Pancreas (tissue), 10 donors: ENCODE measurements at regions not wholly inside any gene's neighbourhood (a gene's known extent, or its start where the extent isn't known, plus 50 kb on each side); places are given as distances from the start of the nearest gene placed in this dataset.

Experiments used
- ATAC-seq, 4 donors: fragments of 200-7000 bp; cut with Tn5 transposase; one replicate each; pipeline versions ENCODE4 v1.8.0 to v1.9.1; 2020; ENCODE audit warnings: mild to moderate bottlenecking in 4 of 4, moderate library complexity in 4 of 4
- DNase-seq, 6 donors: peaks; one replicate each; pipeline ENCODE4 v3.0.0-alpha.2; 2020
- FAIRE-seq: peaks from 2 replicates; lab custom pipeline; 2012; peaks lifted over from hg19 to GRCh38; lab: Jason Lieb, UNC
- H3K27ac ChIP-seq, 4 donors: fragments of 200-600 bp; sonication (generic); 1 replicate in 3 of 4; 2 replicates in 1 of 4; pipeline versions ENCODE4 v1.5.0 to v1.8.0; 2020
- H3K27me3 ChIP-seq, 4 donors: fragments of 200-600 bp; one replicate each; pipeline ENCODE4 v1.8.0; 2021
- H3K36me3 ChIP-seq, 3 donors: fragments of 200-600 bp; sonication (generic) in 1 of 3; one replicate each; pipeline versions ENCODE4 v1.5.0 to v1.8.0; 2020 to 2021
- H3K4me1 ChIP-seq, 3 donors: fragments of 200-600 bp; one replicate each; pipeline ENCODE4 v1.8.0; 2021
- H3K4me3 ChIP-seq, 4 donors: fragments of 200-600 bp; sonication (generic) in 2 of 4; one replicate each; pipeline versions ENCODE4 v1.5.0 to v1.8.0; 2020 to 2021
- H3K9me3 ChIP-seq, 4 donors: fragments of 200-600 bp; one replicate each; pipeline ENCODE4 v1.8.0; 2021
- CTCF ChIP-seq, 4 donors: fragments of 200-600 bp; sonication (generic) in 3 of 4; IDR thresholded peaks; one replicate each; pipeline versions ENCODE4 v1.5.0 to v1.8.0; 2021; ENCODE audit warnings: antibody characterized with exemption in 4 of 4
- WGBS, 2 donors: extraction: QIAGEN DNeasy Blood & Tissue Kit; methylation state at CpG; one replicate each; pipeline ENCODE4 v1.1.7; 2013; 5-methylcytosine and 5-hydroxymethylcytosine counted together
- intact Hi-C, 3 donors: fragments of 100-400 bp; cut with DNase I; formaldehyde crosslinking; loops; one replicate each; pipeline versions ENCODE4 v1.11.1 to v1.14.2; 2022
- donor health status: healthy with polysubstance abuse.
- donor health status: DM: no; HTN: no; CAD: no; lungs with moderate emphysema.
- donor health status: DM: no; HTN: no; CAD: no.
- donor health status: control.
- donor health status: control.
- donor health status: Bipolar disorder and iron deficiency.
- donor health status: DM: yes; HTN: yes; CAD: no.
- donor health status: DM: no; HTN: no; CAD: no.
- donor health status: DM: no; HTN: no; CAD: no.
- donor health status: DM: yes; HTN: yes; CAD: no.

GRCh38 chr3:94459167-94459566 is 396.3 kb downstream of the NSUN3 start:
- intact Hi-C loops, result no loop called here
- 61 to 84% methylated on average over 1 of the region's 1 CpG for WGBS, 2 donors
- no peak for DNase-seq
- H3K9me3 ChIP-seq, result no peaks in the 10 kb centered on the region
- H3K36me3 ChIP-seq, result no peaks in the 10 kb centered on the region
- H3K4me1 ChIP-seq, result no peaks in the 10 kb centered on the region
- no peak overlapping the region for H3K27ac ChIP-seq
- no peak overlapping the region for H3K4me3 ChIP-seq
- TF ChIP-seq CTCF (IDR thresholded peaks at IDR 0.05), result no peak
- no peak for FAIRE-seq
- ATAC-seq, result no peak
- H3K27me3 ChIP-seq, result no peaks in the 10 kb centered on the region

- TF ChIP-seq CTCF (IDR thresholded peaks at IDR 0.05), result no peak
- Histone ChIP-seq H3K36me3 (no peaks in the 10 kb centered on the region), H3K9me3 (no peaks in the 10 kb centered on the region), H3K27ac (no peak overlapping the region), H3K4me1 (no peaks in the 10 kb centered on the region), H3K4me3 (no peak overlapping the region), H3K27me3 (no peaks in the 10 kb centered on the region)
- intact Hi-C loops, result no loop called here
- no peak for FAIRE-seq
- no peak for ATAC-seq
- WGBS, 2 donors, result 52 to 53% methylated on average over 3 of the region's 3 CpGs
- DNase-seq, result no peak
Measured at GRCh38 chr3:94460931-94461330, 398.1 kb downstream of the NSUN3 start.

- intact Hi-C loops, result no loop called here
- TF ChIP-seq CTCF (IDR thresholded peaks at IDR 0.05), result no peak
- WGBS, 2 donors, result 41 to 53% methylated on average over 2 of the region's 2 CpGs
- H3K27me3 ChIP-seq, result no peaks in the 10 kb centered on the region
- ATAC-seq, result no peak
- no peaks in the 10 kb centered on the region for H3K4me1 ChIP-seq
- no peaks in the 10 kb centered on the region for H3K9me3 ChIP-seq
- DNase-seq, result no peak
- no peak for FAIRE-seq
- H3K27ac ChIP-seq, result no peak overlapping the region
- H3K4me3 ChIP-seq, result no peak overlapping the region
- H3K36me3 ChIP-seq, result no peaks in the 10 kb centered on the region
Measured at GRCh38 chr3:94462931-94463330, 400.1 kb downstream of the NSUN3 start.

- ATAC-seq (no peak), FAIRE-seq (no peak), DNase-seq (no peak)
- H3K27me3 ChIP-seq, result no peaks in the 10 kb centered on the region
- H3K4me1 ChIP-seq, result no peaks in the 10 kb centered on the region
- no peaks in the 10 kb centered on the region for H3K36me3 ChIP-seq
- no peak for TF ChIP-seq CTCF (IDR thresholded peaks at IDR 0.05)
- intact Hi-C loops, result no loop called here
- no peaks in the 10 kb centered on the region for H3K9me3 ChIP-seq
- H3K4me3 ChIP-seq, result no peak overlapping the region
- no peak overlapping the region for H3K27ac ChIP-seq
Measured at GRCh38 chr3:94472511-94472910, 409.6 kb downstream of the NSUN3 start.

GRCh38 chr3:94481226-94481898 is 418.5 kb downstream of the NSUN3 start:
- no peak overlapping the region for H3K4me3 ChIP-seq
- intact Hi-C loops, result no loop called here
- no peak for DNase-seq

More at GRCh38 chr3:94481226-94481898, 418.5 kb downstream of the NSUN3 start:
- H3K27me3 ChIP-seq, result no peaks in the 10 kb centered on the region
- no peak overlapping the region for H3K27ac ChIP-seq
- H3K4me1 ChIP-seq, result no peaks in the 10 kb centered on the region
- no peaks in the 10 kb centered on the region for H3K36me3 ChIP-seq
- no peak for FAIRE-seq
- H3K9me3 ChIP-seq, result no peaks in the 10 kb centered on the region
- no peak for ATAC-seq
- no peak for TF ChIP-seq CTCF (IDR thresholded peaks at IDR 0.05)
- WGBS, 2 donors, result 79 to 86% methylated on average over 3 of the region's 3 CpGs
